ENCODE measurements at regions not wholly inside any gene's neighbourhood (a gene's known extent, or its start where the extent isn't known, plus 50 kb on each side); places are given as distances from the start of the nearest gene placed in this dataset.
"Not testable (repeated sequence)": the region's sequence is repeated elsewhere in the genome, so short reads cannot be mapped to it uniquely, and the experiment has no call there.

- DNase-seq: no peak
These were observed 614.6 kb upstream of the CDH5 start for GRCh38 chr16:65751622-65752521.

DNA sequence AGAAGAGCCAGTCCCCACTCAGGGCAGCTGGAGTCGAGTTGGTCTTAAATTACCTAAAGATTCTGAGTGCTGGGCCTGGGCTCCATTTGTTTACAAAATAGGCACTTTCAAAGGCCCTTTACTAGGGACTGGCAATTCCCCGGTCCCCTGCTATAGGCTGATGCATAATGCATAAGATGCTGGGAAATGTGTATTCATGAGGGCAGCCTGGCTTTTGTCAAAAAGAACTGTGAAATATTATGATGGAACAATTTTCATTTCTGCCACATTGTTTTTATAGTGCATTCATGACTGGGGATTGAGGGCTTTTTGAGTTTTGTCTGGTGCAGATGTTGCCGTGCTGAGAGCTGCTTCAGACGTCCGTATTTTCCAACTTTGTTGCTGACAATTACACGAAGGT lies 617.0 kb upstream of the CDH5 start:
- no peak for DNase-seq

- DNase-seq: no peak
These were observed 619.5 kb upstream of the CDH5 start for GRCh38 chr16:65746941-65747340.

DNA sequence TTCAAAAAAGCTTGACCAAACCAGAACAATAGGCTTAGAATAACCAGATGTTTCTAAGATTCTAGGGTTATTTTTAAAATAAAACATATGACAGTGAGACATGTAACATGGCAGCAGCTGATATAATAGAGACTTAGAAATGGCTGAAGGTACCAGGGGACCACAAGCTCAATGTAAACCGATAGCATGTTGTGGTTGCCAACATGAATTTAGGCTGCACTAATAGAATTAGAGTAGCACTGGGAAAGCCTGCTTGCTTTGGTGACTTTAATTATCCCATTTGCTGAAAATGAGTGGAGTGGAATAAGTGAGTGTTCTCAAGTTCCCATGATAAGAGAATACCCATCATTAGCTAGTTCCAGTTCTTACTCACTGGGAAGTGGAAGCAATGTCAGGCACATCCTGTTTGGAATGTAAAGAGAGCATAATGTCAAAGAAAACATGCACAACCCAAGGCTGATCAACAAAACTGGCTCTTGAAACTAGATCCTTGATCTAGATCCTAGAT lies 621.2 kb upstream of the CDH5 start:
- DNase-seq: no peak

- no peak for DNase-seq
These were observed 622.1 kb upstream of the CDH5 start for GRCh38 chr16:65744401-65744800.

GRCh38 chr16:65743558-65743957 lies 621.7 kb upstream of the CDH11 start:
- no peak for DNase-seq

- DNase-seq: no peak
These were observed 618.8 kb upstream of the CDH11 start for GRCh38 chr16:65740711-65741110.

GRCh38 chr16:65739518-65739917 lies 617.7 kb upstream of the CDH11 start:
- no peak for DNase-seq

- no peak for DNase-seq
These were observed 616.0 kb upstream of the CDH11 start for GRCh38 chr16:65737831-65738230.

DNA sequence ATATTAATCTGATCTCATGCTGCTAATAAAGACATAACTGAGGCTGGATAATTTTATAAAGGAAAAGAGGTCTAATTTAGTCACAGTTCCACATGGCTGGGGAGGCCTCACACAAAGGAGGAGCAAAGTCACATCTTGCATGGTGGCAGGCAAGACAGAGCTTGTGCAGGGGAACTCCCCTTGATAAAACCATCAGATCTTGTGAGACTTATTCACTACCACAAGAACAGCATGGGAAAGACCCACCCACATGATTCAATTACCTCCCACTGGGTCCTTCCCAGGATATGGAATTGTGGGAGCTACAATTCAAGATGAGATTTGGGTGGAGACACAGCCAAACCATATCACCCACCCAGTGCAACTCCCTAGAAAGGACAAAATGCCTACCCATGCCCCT lies 613.8 kb upstream of the CDH11 start:
- not testable (repeated sequence) for DNase-seq

DNA sequence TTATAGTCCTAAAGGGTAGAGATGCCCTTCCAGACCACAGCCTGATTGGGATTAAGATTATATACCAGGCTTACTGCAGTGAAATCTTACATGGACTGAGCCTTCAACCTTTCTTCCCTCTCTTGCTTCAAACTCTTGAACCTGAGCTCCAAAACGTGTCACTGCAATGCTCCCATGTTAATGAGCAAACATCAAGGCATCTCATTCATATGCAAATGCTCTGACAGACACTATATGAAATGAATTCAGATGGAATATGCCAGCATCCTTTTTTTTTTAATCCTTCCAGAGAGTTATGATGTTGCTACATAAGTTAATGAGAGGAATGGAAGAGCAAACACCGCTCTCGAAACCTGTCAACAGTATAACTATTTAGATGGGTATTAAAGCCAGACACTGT lies 611.9 kb upstream of the CDH11 start:
- no peak for DNase-seq

DNA sequence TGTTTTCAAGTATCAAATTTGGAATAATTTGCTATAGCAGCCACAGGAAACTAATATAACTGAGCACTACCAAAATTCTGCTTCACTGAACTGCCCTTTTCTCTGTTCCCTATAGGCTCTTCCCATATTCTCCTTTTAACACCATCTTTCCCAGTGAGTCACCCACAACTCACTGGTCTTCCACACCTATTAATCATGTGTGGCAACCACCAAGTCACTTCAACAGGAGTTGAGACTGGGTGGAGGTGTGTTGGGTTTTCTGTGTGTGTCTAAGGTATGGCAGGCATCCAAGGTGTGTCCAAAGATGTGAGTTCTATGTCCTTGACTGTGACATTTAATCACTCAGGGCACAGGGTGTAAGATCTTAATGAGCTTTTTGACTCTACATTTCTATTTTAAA lies 610.0 kb upstream of the CDH11 start:
- no peak for DNase-seq

GRCh38 chr16:65728652-65729051 lies 606.8 kb upstream of the CDH11 start:
- DNase-seq: no peak

GRCh38 chr16:65728167-65728566 lies 606.3 kb upstream of the CDH11 start:
- no peak for DNase-seq

DNA sequence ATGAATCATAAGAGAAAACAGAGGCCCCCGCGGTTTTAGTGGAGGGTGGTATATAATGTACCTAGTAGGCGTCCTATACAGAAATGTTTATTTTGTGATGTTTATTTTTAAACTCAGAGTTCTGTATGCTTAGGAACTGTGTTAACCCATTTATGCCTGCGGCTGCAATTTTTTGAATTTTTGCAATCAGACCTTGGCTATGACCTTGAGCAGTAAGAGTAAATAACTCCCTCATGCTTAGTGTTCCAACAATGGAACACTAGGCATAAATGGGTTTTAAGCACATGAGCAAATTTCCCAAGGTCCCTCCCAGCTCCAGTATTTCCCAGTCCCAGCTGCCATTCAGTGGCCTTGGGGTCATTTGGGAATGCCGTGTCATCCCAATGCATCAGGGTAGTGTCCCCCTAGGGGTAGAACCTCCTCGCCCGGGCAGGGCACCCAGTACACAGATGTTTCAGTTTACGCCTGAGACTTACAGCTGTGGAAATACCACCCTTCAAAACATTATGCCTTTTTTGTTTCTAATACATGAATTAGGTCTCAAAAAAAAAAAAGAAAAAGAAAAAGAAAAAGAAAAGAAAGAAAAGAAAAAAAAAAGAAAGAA lies 605.8 kb upstream of the CDH11 start:
- no peak for DNase-seq

DNA sequence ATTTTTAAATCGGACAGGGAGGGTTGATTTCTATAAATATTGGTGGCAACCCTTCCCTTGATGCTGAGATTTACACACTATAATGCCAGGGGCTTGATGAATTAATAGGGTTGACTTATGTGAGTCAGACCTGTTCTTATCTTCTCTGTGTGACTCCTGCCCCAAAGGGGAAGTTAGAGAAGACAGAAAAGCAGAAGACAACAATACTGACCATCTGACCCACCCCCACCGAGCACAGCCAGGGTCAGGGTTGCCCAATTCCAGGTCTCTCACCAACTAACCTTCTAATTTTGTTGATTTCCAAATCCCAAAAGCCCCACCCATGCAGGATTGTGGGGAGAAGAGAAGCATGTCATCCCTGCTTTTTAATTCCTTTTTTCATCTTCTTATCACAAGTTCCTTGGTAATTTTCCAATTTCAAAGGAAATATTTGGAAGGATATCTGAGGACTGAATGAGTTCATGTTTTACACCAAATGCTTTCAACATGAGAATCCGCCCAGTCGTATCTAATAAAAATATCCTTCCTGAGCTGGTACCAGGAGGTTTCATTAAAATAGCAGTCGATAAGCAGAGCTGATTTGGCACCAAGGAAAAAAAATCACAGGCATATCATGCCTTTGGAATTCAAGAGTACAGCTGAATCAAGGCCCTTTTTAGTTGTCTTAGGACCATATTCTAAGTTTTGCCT lies 603.4 kb upstream of the CDH11 start:
- no peak for DNase-seq

GRCh38 chr16:65722429-65722828 lies 600.6 kb upstream of the CDH11 start:
- DNase-seq: no peak

- no peak for DNase-seq
These were observed 596.0 kb upstream of the CDH11 start for GRCh38 chr16:65717846-65718245.

- no peak for DNase-seq
These were observed 595.2 kb upstream of the CDH11 start for GRCh38 chr16:65716737-65717700.

- DNase-seq: no peak
These were observed 591.4 kb upstream of the CDH11 start for GRCh38 chr16:65713181-65713808.

- DNase-seq: no peak
These were observed 588.2 kb upstream of the CDH11 start for GRCh38 chr16:65710107-65710506.

GRCh38 chr16:65704866-65705265 lies 583.0 kb upstream of the CDH11 start:
- no peak for DNase-seq
